Spinal cord (tissue), 9 donors: ENCODE measurements at regions not wholly inside any gene's neighbourhood (a gene's known extent, or its start where the extent isn't known, plus 50 kb on each side); places are given as distances from the start of the nearest gene placed in this dataset.

ENCODE experiments used
- DNase-seq, 6 donors: peaks; one replicate each; pipeline versions ENCODE4 v3.0.0 to v3.0.0-alpha.2; 2013 to 2015; ENCODE audit warnings: low spot score in 6 of 6, low read depth in 4 of 6
- H3K27ac ChIP-seq: one replicate; pipeline ENCODE4 v1.5.1; 2013; ENCODE audit warnings: low read depth, low read length, control low read depth
- H3K27me3 ChIP-seq: one replicate; pipeline ENCODE4 v1.6.1; 2013; ENCODE audit warnings: low read length; ENCODE audit not compliant: control insufficient read depth, insufficient read depth
- H3K36me3 ChIP-seq: one replicate; pipeline ENCODE4 v1.6.1; 2013; ENCODE audit warnings: low read length; ENCODE audit not compliant: control insufficient read depth, insufficient read depth
- H3K4me1 ChIP-seq: one replicate; pipeline ENCODE4 v1.6.1; 2013; ENCODE audit warnings: low read length; ENCODE audit not compliant: control insufficient read depth, insufficient read depth
- H3K4me3 ChIP-seq: one replicate; pipeline ENCODE4 v1.5.1; 2013; ENCODE audit warnings: low read depth, low read length, control low read depth
- H3K9me3 ChIP-seq: one replicate; pipeline ENCODE4 v1.6.1; 2013; ENCODE audit warnings: low read length; ENCODE audit not compliant: control insufficient read depth, insufficient read depth
- WGBS: methylation state at CpG from one replicate; pipeline ENCODE4 v1.1.5; 2013; ENCODE audit warnings: missing lambda C conversion rate; ENCODE audit not compliant: insufficient coverage; 5-methylcytosine and 5-hydroxymethylcytosine counted together
- donor health status: healthy.

DNA sequence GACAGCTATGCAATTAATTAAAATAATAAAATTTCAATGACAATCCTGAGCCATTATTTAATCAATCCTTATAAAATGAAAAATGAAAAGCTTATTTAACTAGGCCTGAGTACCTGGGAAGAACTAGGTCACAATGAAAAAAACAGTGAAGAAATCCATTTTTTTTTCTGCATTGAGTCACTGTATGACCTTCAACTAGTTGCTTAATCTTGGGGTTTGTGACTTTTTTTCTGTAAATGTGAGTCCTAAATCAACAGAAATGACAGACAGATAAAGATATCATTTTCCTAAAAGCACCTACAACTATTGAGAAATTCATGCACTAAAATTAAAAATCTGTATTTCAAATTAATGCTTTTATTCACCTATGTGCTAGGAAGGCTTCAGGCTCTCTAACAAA is 96.8 kb downstream of the TMEM26 start:
- no peaks in the 10 kb centered on the region for H3K36me3 ChIP-seq
- no peak overlapping the region for H3K27ac ChIP-seq
- no peaks in the 10 kb centered on the region for H3K4me1 ChIP-seq
- no peaks in the 10 kb centered on the region for H3K9me3 ChIP-seq
- H3K27me3 ChIP-seq: no peaks in the 10 kb centered on the region
- no peak overlapping the region for H3K4me3 ChIP-seq
- DNase-seq: no peak

DNA sequence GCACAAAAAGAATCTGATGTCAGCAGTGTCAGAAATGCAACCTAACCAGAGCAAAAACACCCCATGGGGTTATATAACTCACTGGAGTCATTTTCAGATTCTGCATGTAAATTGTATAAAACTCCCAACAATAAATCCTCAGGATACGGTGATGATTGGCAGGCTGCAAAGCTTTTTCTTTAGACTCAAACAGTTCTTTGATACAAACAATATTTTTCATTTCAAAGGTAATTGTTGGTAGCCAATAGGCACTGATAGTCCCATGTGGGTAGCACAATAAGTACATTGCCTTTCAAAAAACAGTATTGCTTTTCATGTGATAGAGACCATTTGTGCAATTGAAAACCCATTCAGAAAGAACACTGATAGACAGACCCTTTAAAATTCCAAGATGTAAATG is 98.0 kb downstream of the TMEM26 start:
- peak in 1 of 6 donors; percentile 15 for DNase-seq
- no peaks in the 10 kb centered on the region for H3K27me3 ChIP-seq
- H3K36me3 ChIP-seq: no peaks in the 10 kb centered on the region
- no peaks in the 10 kb centered on the region for H3K9me3 ChIP-seq
- WGBS: no CpG with 5 or more reads among the region's 1 CpG
- H3K27ac ChIP-seq: no peak overlapping the region
- H3K4me1 ChIP-seq: no peaks in the 10 kb centered on the region
- no peak overlapping the region for H3K4me3 ChIP-seq

DNA sequence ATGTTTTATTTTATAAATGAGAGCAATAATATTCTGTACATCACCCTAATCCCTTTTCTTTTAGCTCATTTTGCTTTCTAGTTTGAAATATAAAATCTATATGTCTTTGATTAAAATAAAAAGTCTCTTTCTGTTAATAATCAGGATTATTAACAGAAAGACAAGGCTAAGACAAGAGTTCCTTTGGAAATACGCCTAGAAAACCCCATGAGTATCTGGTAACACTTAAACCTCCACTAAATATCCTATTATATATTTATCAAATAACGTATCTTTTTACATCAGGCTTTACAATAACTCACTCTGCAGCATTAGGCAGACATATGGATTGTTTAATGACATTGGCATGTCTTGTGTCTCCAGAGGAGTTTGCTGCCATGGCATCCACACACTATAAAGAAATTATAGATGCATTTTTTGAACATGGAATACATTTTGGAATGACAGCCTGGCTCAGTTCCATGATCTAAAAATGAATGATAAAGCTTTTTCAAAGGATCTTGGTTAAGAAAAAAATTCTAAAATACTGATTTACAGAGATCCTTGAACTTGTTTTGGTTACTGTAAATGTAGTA is 98.7 kb downstream of the TMEM26 start:
- Histone ChIP-seq H3K4me1 (no peaks in the 10 kb centered on the region), H3K9me3 (no peaks in the 10 kb centered on the region), H3K4me3 (no peak overlapping the region), H3K27me3 (no peaks in the 10 kb centered on the region), H3K36me3 (no peaks in the 10 kb centered on the region), H3K27ac (no peak overlapping the region)
- 67% methylated on average over 1 of the region's 2 CpGs for WGBS
- peak in 1 of 6 donors; percentile 14 for DNase-seq

DNA sequence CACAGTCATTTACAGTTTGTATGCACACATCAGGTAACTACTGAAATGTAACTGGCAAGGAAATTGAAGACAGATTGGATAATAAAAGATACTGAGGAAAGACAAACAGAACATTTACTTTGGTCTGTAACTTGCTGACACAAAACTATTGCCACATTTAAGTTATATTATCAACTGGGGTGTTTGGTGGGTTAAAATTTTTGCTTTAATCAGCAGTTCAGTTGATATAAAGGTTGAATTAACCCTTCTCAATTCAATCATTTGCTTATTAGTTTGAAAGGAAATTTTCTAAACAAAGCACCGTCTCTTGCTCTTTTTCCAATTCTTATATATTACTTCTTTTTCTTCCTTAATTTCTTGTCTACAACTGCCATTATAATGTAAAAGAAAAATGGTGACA is 102.4 kb downstream of the TMEM26 start:
- no peak for DNase-seq
- Histone ChIP-seq H3K9me3 (no peaks in the 10 kb centered on the region), H3K4me3 (no peak overlapping the region), H3K27ac (no peak overlapping the region), H3K36me3 (no peaks in the 10 kb centered on the region), H3K27me3 (no peaks in the 10 kb centered on the region), H3K4me1 (no peaks in the 10 kb centered on the region)
- no CpG with 5 or more reads among the region's 1 CpG for WGBS

DNA sequence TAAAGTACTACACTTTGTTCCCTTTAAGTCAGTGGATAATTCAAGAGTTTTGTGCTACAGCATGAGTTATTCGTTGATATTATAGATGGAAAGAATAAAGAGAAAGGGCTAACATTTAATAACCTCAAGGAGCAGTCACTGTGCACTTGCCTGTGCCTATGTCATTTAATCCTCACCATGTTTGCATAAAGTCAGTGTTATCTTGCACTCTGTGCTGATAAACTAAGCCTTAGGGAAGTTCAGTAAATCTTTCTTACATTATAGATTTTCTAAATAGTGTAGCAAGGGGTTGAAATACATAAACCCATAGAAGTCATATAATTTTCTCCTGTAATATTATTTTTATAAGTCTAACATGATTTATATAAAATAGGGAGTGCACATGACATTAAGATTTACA is 103.1 kb downstream of the TMEM26 start:
- H3K4me1 ChIP-seq: no peaks in the 10 kb centered on the region
- no peaks in the 10 kb centered on the region for H3K9me3 ChIP-seq
- no peaks in the 10 kb centered on the region for H3K27me3 ChIP-seq
- H3K36me3 ChIP-seq: no peaks in the 10 kb centered on the region
- H3K4me3 ChIP-seq: no peak overlapping the region
- no peak overlapping the region for H3K27ac ChIP-seq
- WGBS: no CpG with 5 or more reads among the region's 1 CpG
- no peak for DNase-seq

DNA sequence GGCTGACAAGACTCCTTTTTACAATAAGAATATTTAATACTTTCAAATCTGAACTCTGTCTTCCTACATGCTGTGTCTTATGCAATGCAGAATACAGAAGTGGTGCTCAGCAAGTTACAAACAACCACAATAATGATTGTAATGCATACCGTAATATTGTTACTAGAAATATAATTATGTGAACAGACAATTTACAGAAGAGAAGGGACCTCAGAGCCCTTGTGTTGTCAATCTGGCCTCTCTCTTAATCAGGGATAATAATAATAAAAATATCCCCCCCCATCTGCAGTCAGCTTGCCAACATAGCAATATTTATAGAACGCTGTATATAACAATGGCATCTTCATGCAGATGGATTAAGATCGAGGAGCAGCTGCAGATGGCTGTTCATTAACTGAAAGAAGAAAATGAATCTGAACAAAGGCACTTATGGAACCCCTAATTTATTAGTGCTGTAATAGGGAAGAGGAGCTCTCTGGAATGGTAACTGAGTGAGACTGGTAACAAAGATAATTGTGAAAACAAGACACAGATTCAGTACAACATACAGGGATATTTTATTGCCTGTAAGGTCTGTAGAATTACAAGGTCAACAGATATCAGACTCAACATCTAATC is 106.3 kb downstream of the TMEM26 start:
- no peaks in the 10 kb centered on the region for H3K36me3 ChIP-seq
- H3K4me3 ChIP-seq: no peak overlapping the region
- H3K27me3 ChIP-seq: no peaks in the 10 kb centered on the region
- peak in 2 of 6 donors; percentile 53 to 87 for DNase-seq
- WGBS: no CpG with 5 or more reads among the region's 3 CpGs
- no peaks in the 10 kb centered on the region for H3K4me1 ChIP-seq
- no peak overlapping the region for H3K27ac ChIP-seq
- H3K9me3 ChIP-seq: no peaks in the 10 kb centered on the region

DNA sequence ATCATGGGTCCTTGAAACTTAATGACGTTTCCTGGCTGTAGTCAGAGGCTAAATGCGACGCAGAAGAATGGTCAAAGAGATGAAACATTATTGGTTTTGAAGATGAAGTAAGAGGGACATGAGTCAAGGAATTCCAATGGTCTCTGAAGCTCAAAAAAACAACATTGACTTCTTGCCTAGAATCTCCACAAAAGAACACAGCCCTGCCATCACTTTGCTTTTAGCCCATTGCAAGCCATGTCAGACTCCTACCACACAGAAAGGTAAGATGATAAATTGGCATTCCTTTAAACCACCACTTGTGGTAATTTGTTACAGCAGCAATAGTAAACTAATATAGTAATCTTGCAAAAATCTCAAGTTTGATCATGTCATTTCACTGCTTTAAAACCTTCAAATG is 109.4 kb downstream of the TMEM26 start:
- DNase-seq: no peak
- no peaks in the 10 kb centered on the region for H3K36me3 ChIP-seq
- no peaks in the 10 kb centered on the region for H3K9me3 ChIP-seq
- no peak overlapping the region for H3K4me3 ChIP-seq
- no peak overlapping the region for H3K27ac ChIP-seq
- no peaks in the 10 kb centered on the region for H3K4me1 ChIP-seq
- no peaks in the 10 kb centered on the region for H3K27me3 ChIP-seq
- WGBS: no CpG with 5 or more reads among the region's 3 CpGs

DNA sequence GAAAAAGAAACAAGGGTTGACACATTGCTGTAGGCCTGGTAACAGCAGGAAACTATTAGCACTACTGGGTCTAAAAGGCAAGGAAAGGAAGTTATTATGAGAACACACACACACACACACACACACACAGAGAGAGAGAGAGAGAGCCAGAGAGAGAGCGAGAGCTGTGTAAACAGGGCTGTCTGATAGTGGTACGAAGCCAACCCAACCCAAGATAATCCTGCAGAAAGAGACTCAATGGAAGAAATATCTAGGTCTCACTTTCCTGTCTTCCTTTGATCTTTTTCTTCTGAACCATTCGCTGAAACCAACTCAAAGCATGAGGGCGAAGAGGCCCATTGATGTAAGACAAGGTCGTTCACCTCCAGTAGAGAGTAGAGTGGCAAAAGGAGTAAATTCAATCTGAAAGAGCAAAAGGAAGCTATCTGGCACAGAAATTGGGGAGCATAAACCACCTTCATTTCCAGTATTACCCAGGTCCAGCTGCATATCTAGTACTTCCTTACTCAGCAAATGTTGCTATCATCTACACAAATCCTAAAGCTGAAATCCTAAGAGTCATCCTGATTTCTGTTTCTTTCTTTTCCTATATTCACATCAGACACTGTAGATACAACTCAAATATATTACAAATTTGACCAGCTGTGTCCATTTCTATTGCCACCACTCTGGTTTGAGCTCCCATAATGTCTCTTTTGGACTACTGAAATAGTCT is 110.2 kb downstream of the TMEM26 start:
- no peak for DNase-seq
- no peaks in the 10 kb centered on the region for H3K9me3 ChIP-seq
- no CpG with 5 or more reads among the region's 5 CpGs for WGBS
- no peaks in the 10 kb centered on the region for H3K4me1 ChIP-seq
- H3K4me3 ChIP-seq: no peak overlapping the region
- no peaks in the 10 kb centered on the region for H3K36me3 ChIP-seq
- H3K27me3 ChIP-seq: no peaks in the 10 kb centered on the region
- H3K27ac ChIP-seq: no peak overlapping the region

DNA sequence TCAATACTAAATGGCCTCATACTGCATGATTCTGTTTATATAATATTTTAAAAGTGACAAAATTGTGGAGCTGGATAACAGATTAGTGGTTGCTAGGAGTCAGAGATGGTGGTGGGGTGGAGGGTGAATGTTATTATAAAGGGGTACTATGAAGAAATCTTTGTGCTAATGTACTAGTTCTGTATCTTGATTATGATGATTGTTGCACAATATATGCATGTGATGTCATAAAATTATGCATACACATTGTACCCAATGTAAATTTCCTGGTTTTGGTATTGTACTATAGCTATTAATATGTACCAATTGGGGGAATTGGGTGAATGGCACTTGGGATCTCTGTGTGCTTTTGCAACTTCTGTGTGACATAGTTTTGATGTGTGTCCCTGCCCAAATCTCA is 112.2 kb downstream of the TMEM26 start:
- Histone ChIP-seq H3K36me3 (no peaks in the 10 kb centered on the region), H3K27ac (no peak overlapping the region)
- DNase-seq: no peak

DNA sequence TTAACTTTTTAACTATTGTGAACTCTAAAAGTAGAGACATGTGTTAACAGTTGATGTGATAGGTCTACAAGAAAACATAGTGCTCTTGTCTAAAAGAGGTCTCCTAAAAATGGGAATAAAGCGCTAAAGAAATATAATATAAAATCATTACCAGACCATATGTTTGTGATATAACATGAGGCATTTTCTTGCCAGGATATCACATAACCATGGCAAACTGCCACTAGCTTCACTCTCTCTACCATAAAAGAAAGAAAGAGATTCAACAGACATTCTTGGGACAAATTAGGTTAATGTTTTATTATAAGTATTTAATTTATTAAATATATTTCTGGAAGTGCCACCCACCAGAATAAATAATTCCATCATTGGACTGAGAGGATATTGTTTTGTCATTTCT is 115.0 kb downstream of the TMEM26 start:
- no peak overlapping the region for H3K4me3 ChIP-seq
- WGBS: no CpG with 5 or more reads among the region's 1 CpG

More for the DNA sequence above, 112.2 kb downstream of the TMEM26 start:
- no peaks in the 10 kb centered on the region for H3K4me1 ChIP-seq
- H3K9me3 ChIP-seq: no peaks in the 10 kb centered on the region
- H3K27me3 ChIP-seq: no peaks in the 10 kb centered on the region
- H3K4me3 ChIP-seq: no peak overlapping the region

More for the DNA sequence above, 115.0 kb downstream of the TMEM26 start:
- no peaks in the 10 kb centered on the region for H3K27me3 ChIP-seq
- no peaks in the 10 kb centered on the region for H3K9me3 ChIP-seq
- no peak for DNase-seq
- H3K27ac ChIP-seq: no peak overlapping the region
- H3K36me3 ChIP-seq: no peaks in the 10 kb centered on the region
- no peaks in the 10 kb centered on the region for H3K4me1 ChIP-seq
